Left ventricle myocardium inferior (tissue), 1 donor: ENCODE measurements at regions not wholly inside any gene's neighbourhood (a gene's known extent, or its start where the extent isn't known, plus 50 kb on each side); places are given as distances from the start of the nearest gene placed in this dataset.

Source experiments
- DNase-seq: peaks from one replicate; pipeline ENCODE4 v3.0.0-alpha.2; 2020
- H3K27ac ChIP-seq: fragments of 200-600 bp; replicated peaks from 2 replicates; pipeline ENCODE4 v1.8.0; 2021
- H3K27me3 ChIP-seq: fragments of 200-600 bp; 2 replicates; pipeline ENCODE4 v1.8.0; 2021; ENCODE audit warnings: low read depth
- H3K36me3 ChIP-seq: fragments of 200-600 bp; 2 replicates; pipeline ENCODE4 v1.8.0; 2021
- H3K4me1 ChIP-seq: fragments of 200-600 bp; 2 replicates; pipeline ENCODE4 v1.8.0; 2021
- H3K4me3 ChIP-seq: fragments of 200-600 bp; 2 replicates; pipeline ENCODE4 v1.8.0; 2021; ENCODE audit warnings: mild to moderate bottlenecking, moderate library complexity
- H3K9me3 ChIP-seq: fragments of 200-600 bp; replicated peaks from 2 replicates; pipeline ENCODE4 v1.8.0; 2021
- intact Hi-C: fragments of 100-400 bp; cut with micrococcal nuclease; formaldehyde crosslinking; loops from one replicate; pipeline ENCODE4 v1.11.0; 2022
- TF ChIP-seq, protein P1 (sequence below): fragments of 200-600 bp; IDR thresholded peaks from 2 replicates; pipeline ENCODE4 v1.8.0; 2021; ENCODE audit warnings: antibody characterized with exemption, mild to moderate bottlenecking, borderline replicate concordance
- donor health status: DM: no; HTN: yes; CAD: no; lungs with severe emphysema.

DNA sequence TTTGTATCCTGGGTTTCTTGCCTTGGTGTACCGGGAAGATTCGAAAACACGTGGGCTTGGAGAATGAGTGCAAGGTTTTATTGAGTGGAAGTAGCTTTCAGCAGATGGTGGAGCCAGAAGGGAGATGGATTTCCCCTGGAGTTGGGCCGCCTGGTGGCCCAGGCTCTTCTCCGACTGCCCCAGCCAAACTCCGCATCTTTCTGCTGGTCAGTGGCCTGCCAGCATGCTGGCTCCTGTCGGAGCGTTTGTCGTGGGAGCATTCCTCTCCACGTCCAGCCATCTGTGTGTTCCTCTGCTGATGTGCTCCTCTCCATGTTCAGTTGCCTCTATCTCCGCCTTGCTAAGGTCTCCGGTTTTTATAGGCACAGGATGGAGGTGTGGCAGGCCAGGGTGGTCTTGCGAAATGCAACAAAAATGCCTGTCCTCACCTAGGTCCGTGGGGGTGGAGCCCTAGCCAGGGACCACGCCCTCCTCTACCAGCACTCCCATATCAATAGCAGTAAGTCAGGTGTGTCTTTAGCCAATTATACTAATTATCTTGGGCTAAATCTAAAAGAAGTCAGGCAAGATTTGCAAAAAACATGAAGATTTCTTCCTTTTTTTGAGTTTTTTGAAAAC, 745.8 kb upstream of the AMOT start:
- TF ChIP-seq, protein P1, sequence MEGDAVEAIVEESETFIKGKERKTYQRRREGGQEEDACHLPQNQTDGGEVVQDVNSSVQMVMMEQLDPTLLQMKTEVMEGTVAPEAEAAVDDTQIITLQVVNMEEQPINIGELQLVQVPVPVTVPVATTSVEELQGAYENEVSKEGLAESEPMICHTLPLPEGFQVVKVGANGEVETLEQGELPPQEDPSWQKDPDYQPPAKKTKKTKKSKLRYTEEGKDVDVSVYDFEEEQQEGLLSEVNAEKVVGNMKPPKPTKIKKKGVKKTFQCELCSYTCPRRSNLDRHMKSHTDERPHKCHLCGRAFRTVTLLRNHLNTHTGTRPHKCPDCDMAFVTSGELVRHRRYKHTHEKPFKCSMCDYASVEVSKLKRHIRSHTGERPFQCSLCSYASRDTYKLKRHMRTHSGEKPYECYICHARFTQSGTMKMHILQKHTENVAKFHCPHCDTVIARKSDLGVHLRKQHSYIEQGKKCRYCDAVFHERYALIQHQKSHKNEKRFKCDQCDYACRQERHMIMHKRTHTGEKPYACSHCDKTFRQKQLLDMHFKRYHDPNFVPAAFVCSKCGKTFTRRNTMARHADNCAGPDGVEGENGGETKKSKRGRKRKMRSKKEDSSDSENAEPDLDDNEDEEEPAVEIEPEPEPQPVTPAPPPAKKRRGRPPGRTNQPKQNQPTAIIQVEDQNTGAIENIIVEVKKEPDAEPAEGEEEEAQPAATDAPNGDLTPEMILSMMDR, result no peak
- H3K27me3 ChIP-seq, result no peaks in the 10 kb centered on the region
- no peak for DNase-seq
- H3K9me3 ChIP-seq, result peaks cover 8% of the 10 kb centered on the region
- H3K4me3 ChIP-seq, result no peak overlapping the region
- no peaks in the 10 kb centered on the region for H3K4me1 ChIP-seq
- intact Hi-C loops, result no loop called here
- no peaks in the 10 kb centered on the region for H3K36me3 ChIP-seq
- H3K27ac ChIP-seq, result no peak overlapping the region

GRCh38 chrX:113580486-113580885, 739.9 kb upstream of the AMOT start:
- no peaks in the 10 kb centered on the region for H3K27me3 ChIP-seq
- intact Hi-C loops, result no loop called here

DNA sequence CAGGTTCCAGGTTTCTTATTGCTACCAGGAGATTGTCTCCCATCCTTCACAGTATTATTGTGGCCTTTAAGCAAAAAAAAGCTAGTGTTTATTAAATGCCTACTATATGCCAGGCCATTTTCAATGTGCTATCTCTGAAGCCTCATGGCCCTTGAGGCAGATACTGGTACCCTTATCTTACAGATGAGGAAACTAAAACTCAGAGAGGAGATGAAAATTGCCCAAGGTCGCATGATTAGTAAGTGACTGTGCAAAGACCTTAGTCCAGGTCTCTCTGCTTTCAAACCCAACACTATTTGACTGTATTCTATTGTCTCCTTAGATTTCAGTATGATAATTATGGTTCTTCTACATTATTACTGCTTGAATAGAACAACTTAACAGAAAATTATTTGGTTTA, 717.9 kb upstream of the AMOT start:
- no peak for DNase-seq
- Histone ChIP-seq H3K27ac (no peak overlapping the region), H3K9me3 (no peaks in the 10 kb centered on the region), H3K4me3 (no peak overlapping the region), H3K4me1 (no peaks in the 10 kb centered on the region), H3K27me3 (no peaks in the 10 kb centered on the region), H3K36me3 (no peaks in the 10 kb centered on the region)
- TF ChIP-seq, protein P1, result no peak
- intact Hi-C loops, result no loop called here

More at GRCh38 chrX:113580486-113580885, 739.9 kb upstream of the AMOT start:
- Histone ChIP-seq H3K4me3 (no peak overlapping the region), H3K36me3 (no peaks in the 10 kb centered on the region), H3K4me1 (no peaks in the 10 kb centered on the region), H3K9me3 (peaks cover 25% of the 10 kb centered on the region), H3K27ac (no peak overlapping the region)
- TF ChIP-seq, protein P1, result no peak
- DNase-seq, result no peak

DNA sequence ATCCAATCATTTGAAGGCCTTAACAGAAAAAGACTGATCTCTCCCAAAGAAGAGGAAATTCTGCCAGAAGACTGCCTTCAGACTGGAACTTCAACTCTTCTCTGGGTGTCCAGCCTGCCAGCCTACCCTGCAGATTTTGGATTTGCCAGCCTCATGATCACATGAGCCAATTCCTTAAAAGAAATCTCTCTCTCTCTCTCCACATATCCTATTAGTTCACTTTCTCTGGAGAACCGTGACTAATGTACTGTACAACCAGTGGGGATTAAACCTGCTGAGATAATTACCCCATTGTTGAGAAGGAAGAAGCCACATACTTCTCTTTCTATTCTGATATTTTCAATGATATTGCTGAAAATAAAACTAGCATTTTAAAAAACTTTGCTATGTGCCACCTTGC, 711.3 kb upstream of the AMOT start:
- no peak overlapping the region for H3K27ac ChIP-seq
- H3K9me3 ChIP-seq, result no peaks in the 10 kb centered on the region
- no peaks in the 10 kb centered on the region for H3K36me3 ChIP-seq
- intact Hi-C loops, result no loop called here
- TF ChIP-seq, protein P1, result no peak
- H3K27me3 ChIP-seq, result no peaks in the 10 kb centered on the region
- H3K4me3 ChIP-seq, result no peak overlapping the region
- DNase-seq, result no peak
- H3K4me1 ChIP-seq, result no peaks in the 10 kb centered on the region

DNA sequence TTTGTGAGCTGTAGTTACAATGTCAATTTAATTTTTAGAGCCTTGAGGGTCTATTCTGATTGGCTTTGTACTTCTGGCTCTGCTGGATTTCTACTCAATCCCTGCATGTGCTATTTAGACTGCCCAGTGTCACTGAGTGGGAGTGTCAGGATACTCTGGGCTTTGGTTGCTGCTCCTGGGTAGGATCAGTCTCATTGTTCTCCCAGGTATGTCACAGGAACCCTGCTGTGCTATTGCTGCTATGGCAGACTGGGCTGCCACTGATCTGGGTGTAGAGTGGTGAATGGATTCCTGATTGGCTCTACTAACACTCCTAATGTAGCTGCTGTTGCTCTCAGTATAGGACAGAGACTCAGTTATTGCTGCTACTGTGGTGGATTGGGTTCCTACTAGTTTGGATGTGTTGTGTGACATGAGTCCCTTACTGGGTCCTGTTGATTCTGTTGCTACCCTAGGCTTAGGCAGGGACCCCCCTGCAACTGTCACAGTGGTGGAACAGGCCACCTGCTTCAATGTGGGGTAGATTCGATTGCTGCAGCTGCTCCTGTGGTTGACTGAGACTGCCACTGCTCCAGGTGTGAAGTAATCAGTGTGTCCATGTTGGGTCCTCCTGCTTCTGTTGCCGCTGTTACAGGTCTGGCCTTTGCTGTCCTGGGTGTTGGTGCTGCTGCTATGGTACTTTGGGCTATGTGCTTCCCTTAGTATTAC, 707.8 kb upstream of the AMOT start:
- Histone ChIP-seq H3K4me1 (no peaks in the 10 kb centered on the region), H3K27me3 (no peaks in the 10 kb centered on the region), H3K4me3 (no peak overlapping the region), H3K9me3 (no peaks in the 10 kb centered on the region), H3K27ac (no peak overlapping the region), H3K36me3 (no peaks in the 10 kb centered on the region)
- no peak for DNase-seq
- TF ChIP-seq, protein P1, result no peak
- intact Hi-C loops, result no loop called here
